Right lobe of liver (tissue), 6 donors: ENCODE measurements at regions not wholly inside any gene's neighbourhood (a gene's known extent, or its start where the extent isn't known, plus 50 kb on each side); places are given as distances from the start of the nearest gene placed in this dataset.

ENCODE experiments used
- ATAC-seq, 4 donors: fragments of 200-7000 bp; cut with Tn5 transposase; one replicate each; pipeline ENCODE4 v1.9.1; 2020; ENCODE audit warnings: mild to moderate bottlenecking in 4 of 4, moderate library complexity in 4 of 4
- DNase-seq, 3 donors: peaks; one replicate each; pipeline ENCODE4 v3.0.0-alpha.2; 2020
- H3K27ac ChIP-seq, 3 donors: fragments of 200-600 bp; one replicate each; pipeline ENCODE4 v1.8.0; 2022
- H3K27me3 ChIP-seq, 2 donors: fragments of 200-600 bp; one replicate each; pipeline ENCODE4 v1.8.0; 2022
- H3K36me3 ChIP-seq, 4 donors: fragments of 200-600 bp; sonication (generic) in 1 of 4; one replicate each; pipeline versions ENCODE4 v1.5.1 to v1.8.0; 2017 to 2022; ENCODE audit warnings: control low read depth in 1 of 4
- H3K4me1 ChIP-seq, 4 donors: fragments of 200-600 bp; sonication (generic) in 1 of 4; one replicate each; pipeline versions ENCODE4 v1.5.1 to v1.8.0; 2017 to 2022; ENCODE audit warnings: control low read depth in 1 of 4
- H3K4me3 ChIP-seq, 3 donors: fragments of 200-600 bp; one replicate each; pipeline ENCODE4 v1.8.0; 2022
- H3K9me3 ChIP-seq, 4 donors: fragments of 200-600 bp; sonication (generic) in 1 of 4; one replicate each; pipeline versions ENCODE4 v1.5.1 to v1.8.0; 2017 to 2022; ENCODE audit warnings: control low read depth in 1 of 4
- POLR2A ChIP-seq: fragments of 450-650 bp; IDR thresholded peaks from one replicate; pipeline ENCODE4 v1.6.1; 2017; ENCODE audit warnings: antibody characterized with exemption, mild to moderate bottlenecking
- WGBS: methylation state at CpG from one replicate; pipeline ENCODE4 v1.1.6; 2018; ENCODE audit warnings: low coverage, low lambda C conversion rate; ENCODE audit not compliant: insufficient coverage; ENCODE audit errors: missing lambda C conversion rate; 5-methylcytosine and 5-hydroxymethylcytosine counted together
- intact Hi-C, 2 donors: fragments of 100-400 bp; cut with DNase I; formaldehyde crosslinking; loops; one replicate each; pipeline versions ENCODE4 v1.11.2 to v1.14.1; 2022
- TF ChIP-seq, protein P1 (sequence below), 4 donors: fragments of 200-600 bp in 3 of 4; fragments of 450-650 bp in 1 of 4; IDR thresholded peaks; one replicate each; pipeline versions ENCODE4 v1.5.1 to v1.8.0; 2016 to 2022; ENCODE audit warnings: antibody characterized with exemption in 4 of 4, mild to moderate bottlenecking in 2 of 4
- donor health status: DM: no; HTN: yes; CAD: no.
- donor health status: DM: no; HTN: no; CAD: no.
- donor health status: DM: no; HTN: no; CAD: no.
- donor health status: DM: no; HTN: yes; CAD: no.
- donor health status: DM: no; HTN: yes; CAD: no.

DNA sequence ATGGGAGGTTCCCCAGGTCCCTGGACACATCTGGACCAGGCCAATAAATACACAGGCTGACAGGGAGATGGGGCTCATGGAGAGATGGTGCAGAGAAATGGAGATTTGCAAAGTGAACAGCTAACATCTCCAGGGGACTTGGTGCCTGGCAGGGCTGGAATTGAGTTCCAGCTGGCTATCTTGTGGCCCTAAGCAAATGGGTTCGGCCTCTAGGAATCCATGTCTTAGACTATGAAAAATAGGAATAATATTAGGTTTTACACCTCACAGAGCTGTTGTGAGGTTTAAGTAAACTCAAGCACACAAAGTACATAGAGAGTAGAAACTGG lies 82.9 kb upstream of the SPATA12 start:
- Histone ChIP-seq H3K4me3 (no peak overlapping the region), H3K27me3 (no peaks in the 10 kb centered on the region), H3K4me1 (no peaks in the 10 kb centered on the region), H3K9me3 (no peaks in the 10 kb centered on the region), H3K36me3 (no peaks in the 10 kb centered on the region), H3K27ac (no peak overlapping the region)
- no peak for ATAC-seq
- TF ChIP-seq, protein P1, sequence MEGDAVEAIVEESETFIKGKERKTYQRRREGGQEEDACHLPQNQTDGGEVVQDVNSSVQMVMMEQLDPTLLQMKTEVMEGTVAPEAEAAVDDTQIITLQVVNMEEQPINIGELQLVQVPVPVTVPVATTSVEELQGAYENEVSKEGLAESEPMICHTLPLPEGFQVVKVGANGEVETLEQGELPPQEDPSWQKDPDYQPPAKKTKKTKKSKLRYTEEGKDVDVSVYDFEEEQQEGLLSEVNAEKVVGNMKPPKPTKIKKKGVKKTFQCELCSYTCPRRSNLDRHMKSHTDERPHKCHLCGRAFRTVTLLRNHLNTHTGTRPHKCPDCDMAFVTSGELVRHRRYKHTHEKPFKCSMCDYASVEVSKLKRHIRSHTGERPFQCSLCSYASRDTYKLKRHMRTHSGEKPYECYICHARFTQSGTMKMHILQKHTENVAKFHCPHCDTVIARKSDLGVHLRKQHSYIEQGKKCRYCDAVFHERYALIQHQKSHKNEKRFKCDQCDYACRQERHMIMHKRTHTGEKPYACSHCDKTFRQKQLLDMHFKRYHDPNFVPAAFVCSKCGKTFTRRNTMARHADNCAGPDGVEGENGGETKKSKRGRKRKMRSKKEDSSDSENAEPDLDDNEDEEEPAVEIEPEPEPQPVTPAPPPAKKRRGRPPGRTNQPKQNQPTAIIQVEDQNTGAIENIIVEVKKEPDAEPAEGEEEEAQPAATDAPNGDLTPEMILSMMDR (IDR thresholded peaks at IDR 0.05), result no peak
- no peak for TF ChIP-seq POLR2A
- WGBS, result 88% methylated on average over 1 of the region's 1 CpG
- DNase-seq, result no peak
- intact Hi-C loops, result no loop called here

DNA sequence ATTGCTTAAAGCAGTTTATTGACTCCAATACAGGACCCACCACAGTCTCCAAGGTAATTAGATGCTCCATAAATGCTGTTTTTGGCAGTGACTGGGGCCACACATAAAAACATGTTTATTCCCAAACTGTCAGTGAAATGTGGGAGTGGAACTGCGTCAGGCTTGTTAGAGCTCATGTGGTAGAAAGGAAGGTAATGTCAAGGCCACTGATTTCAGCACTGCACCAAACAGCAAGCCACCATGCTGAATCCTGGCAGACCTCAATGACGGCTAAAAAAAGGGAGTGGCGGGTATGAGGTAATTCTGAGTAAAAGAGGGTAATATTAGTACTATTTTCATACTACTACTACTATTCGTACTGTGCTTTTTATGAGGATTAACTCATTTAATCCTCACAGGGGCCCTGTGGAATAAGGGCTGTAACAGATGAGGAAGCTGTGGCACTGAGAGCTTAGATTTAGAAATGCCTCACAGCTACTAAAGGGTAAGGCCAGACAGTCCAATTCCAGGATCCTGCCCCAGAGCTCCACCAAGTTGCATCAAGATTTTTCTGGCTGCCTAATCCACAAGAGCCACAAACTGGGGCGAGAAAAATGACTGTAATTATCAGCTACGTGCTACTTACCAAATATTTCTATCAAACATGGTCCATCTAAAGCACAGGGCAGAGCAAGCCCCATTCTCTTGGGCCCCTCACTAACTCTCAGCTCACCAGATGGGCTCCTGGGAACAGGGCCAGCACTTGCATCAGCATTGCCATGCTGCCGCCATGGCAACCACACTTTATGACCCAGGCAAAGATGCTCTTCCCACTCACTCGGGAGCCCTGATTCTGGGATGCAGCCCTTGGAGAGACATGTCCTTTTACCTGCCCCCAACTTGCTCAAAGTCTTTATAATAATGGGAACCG lies 83.6 kb upstream of the SPATA12 start:
- no peak overlapping the region for H3K4me3 ChIP-seq
- H3K4me1 ChIP-seq, result no peaks in the 10 kb centered on the region
- TF ChIP-seq POLR2A, result no peak
- TF ChIP-seq, protein P1 (IDR thresholded peaks at IDR 0.05), result no peak
- no peak for DNase-seq
- peak in 1 of 4 donors; percentile 12 for ATAC-seq
- H3K9me3 ChIP-seq, result no peaks in the 10 kb centered on the region
- no peaks in the 10 kb centered on the region for H3K36me3 ChIP-seq
- no peaks in the 10 kb centered on the region for H3K27me3 ChIP-seq
- WGBS, result 75% methylated on average over 7 of the region's 9 CpGs
- no peak overlapping the region for H3K27ac ChIP-seq
- intact Hi-C loops, result no loop called here

DNA sequence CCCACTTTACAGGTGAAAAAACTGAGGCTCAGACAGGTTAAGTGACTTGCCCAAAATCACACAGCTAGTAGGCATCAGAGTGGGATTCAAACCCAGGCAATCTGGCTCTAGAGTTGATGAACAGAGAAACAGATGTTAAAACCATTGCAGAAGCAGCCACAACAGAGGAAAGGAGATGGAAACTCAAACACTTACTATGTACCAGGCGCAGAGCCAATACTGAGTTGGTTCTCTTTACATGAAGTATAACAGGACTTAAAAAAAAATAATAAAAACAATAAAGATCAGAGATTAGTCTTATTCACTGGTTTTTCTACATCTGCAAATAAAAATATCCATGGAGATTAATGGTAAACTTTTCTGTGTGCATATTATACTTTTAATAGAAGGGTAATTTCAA lies 84.9 kb upstream of the SPATA12 start:
- no peaks in the 10 kb centered on the region for H3K4me1 ChIP-seq
- H3K36me3 ChIP-seq, result no peaks in the 10 kb centered on the region
- intact Hi-C loops, result no loop called here
- no peaks in the 10 kb centered on the region for H3K27me3 ChIP-seq
- DNase-seq (no peak), ATAC-seq (no peak)
- no peak for TF ChIP-seq POLR2A
- TF ChIP-seq, protein P1 (IDR thresholded peaks at IDR 0.05), result no peak
- no peaks in the 10 kb centered on the region for H3K9me3 ChIP-seq
- H3K4me3 ChIP-seq, result no peak overlapping the region
- WGBS, result 75% methylated on average over 1 of the region's 1 CpG
- no peak overlapping the region for H3K27ac ChIP-seq

DNA sequence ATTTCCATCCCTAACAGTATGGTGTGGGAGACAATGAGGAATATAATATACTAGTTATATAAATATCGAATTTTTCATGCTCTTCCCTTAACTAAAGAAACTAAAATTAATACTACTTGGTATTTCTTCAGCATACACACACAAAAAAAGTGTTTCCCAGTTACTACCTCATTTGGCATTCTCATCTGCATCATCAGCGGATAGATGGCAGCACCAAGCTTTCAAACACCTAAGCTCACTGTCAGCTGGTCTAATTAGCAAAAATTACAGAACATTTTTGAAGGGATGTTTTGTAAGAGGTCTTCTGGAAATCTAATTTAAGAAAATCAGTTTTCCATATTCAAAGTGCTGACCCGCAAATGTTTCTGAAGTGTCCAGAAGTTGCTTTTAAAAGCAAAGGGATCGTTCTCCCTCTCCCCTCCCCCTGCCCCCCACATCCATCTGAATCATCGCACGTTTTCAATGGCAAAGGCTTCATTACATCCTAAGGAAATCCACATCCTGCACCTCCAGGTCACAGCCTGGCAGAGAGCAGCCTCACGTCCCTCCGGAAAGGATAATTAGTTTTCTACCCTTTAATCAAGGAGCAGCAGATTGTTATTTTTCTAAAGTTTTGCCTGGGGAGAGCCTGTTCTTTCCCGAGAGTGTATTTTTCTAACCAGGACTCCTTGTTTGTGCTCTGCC lies 86.1 kb upstream of the SPATA12 start:
- DNase-seq, result no peak
- no peaks in the 10 kb centered on the region for H3K4me1 ChIP-seq
- no peaks in the 10 kb centered on the region for H3K9me3 ChIP-seq
- H3K4me3 ChIP-seq, result no peak overlapping the region
- peak in 2 of 4 donors; percentile 41 to 61 for ATAC-seq
- 58% methylated on average over 8 of the region's 9 CpGs for WGBS
- no peak overlapping the region for H3K27ac ChIP-seq
- intact Hi-C loops, result no loop called here
- H3K27me3 ChIP-seq, result no peaks in the 10 kb centered on the region
- TF ChIP-seq POLR2A, result no peak
- TF ChIP-seq, protein P1 (IDR thresholded peaks at IDR 0.05), result no peak
- H3K36me3 ChIP-seq, result no peaks in the 10 kb centered on the region
